HG03175 (cell line): ENCODE measurements at regions not wholly inside any gene's neighbourhood (a gene's known extent, or its start where the extent isn't known, plus 50 kb on each side); places are given as distances from the start of the nearest gene placed in this dataset.
"Not testable (repeated sequence)": the region's sequence is repeated elsewhere in the genome, so short reads cannot be mapped to it uniquely, and the experiment has no call there.

ENCODE experiments used
- ATAC-seq: cut with Tn5 transposase; IDR thresholded peaks from one replicate; pipeline ENCODE4 v1.9.1; 2021; ENCODE audit warnings: mild to moderate bottlenecking, moderate library complexity; ENCODE audit not compliant: unreplicated experiment

GRCh38 chr5:92302356-92302755 lies 919.2 kb upstream of the ARRDC3 start:
- not testable (repeated sequence) for ATAC-seq

GRCh38 chr5:92283521-92283920 lies 900.4 kb upstream of the ARRDC3 start:
- no peak for ATAC-seq

- not testable (repeated sequence) for ATAC-seq
These were observed 888.6 kb upstream of the ARRDC3 start for GRCh38 chr5:92271750-92272149.

- ATAC-seq: no peak
These were observed 885.2 kb upstream of the ARRDC3 start for GRCh38 chr5:92268343-92268742.

GRCh38 chr5:92267830-92268229 lies 884.7 kb upstream of the ARRDC3 start:
- ATAC-seq: no peak

GRCh38 chr5:92265804-92266203 lies 882.7 kb upstream of the ARRDC3 start:
- ATAC-seq: no peak

- not testable (repeated sequence) for ATAC-seq
These were observed 872.5 kb upstream of the ARRDC3 start for GRCh38 chr5:92255605-92256004.

GRCh38 chr5:92248518-92248917 lies 865.4 kb upstream of the ARRDC3 start:
- ATAC-seq: no peak

- no peak for ATAC-seq
These were observed 859.1 kb upstream of the ARRDC3 start for GRCh38 chr5:92242170-92242569.

- ATAC-seq: no peak
These were observed 854.8 kb upstream of the ARRDC3 start for GRCh38 chr5:92237896-92238295.

- ATAC-seq: no peak
These were observed 839.3 kb upstream of the ARRDC3 start for GRCh38 chr5:92222449-92222848.

GRCh38 chr5:92216852-92217251 lies 833.7 kb upstream of the ARRDC3 start:
- not testable (repeated sequence) for ATAC-seq

GRCh38 chr5:92215116-92215515 lies 832.0 kb upstream of the ARRDC3 start:
- no peak for ATAC-seq

GRCh38 chr5:92208265-92208664 lies 825.1 kb upstream of the ARRDC3 start:
- ATAC-seq: no peak

GRCh38 chr5:92207151-92207550 lies 824.0 kb upstream of the ARRDC3 start:
- ATAC-seq: no peak

- no peak for ATAC-seq
These were observed 823.6 kb upstream of the ARRDC3 start for GRCh38 chr5:92206681-92207080.

GRCh38 chr5:92199035-92199434 lies 815.9 kb upstream of the ARRDC3 start:
- ATAC-seq: not testable (repeated sequence)

- ATAC-seq: no peak
These were observed 798.5 kb upstream of the ARRDC3 start for GRCh38 chr5:92181656-92182055.

GRCh38 chr5:92180391-92180790 lies 797.3 kb upstream of the ARRDC3 start:
- no peak for ATAC-seq

- no peak for ATAC-seq
These were observed 796.5 kb upstream of the ARRDC3 start for GRCh38 chr5:92179651-92180050.

GRCh38 chr5:92177926-92178487 lies 794.9 kb upstream of the ARRDC3 start:
- no peak for ATAC-seq

GRCh38 chr5:92163906-92164305 lies 780.8 kb upstream of the ARRDC3 start:
- no peak for ATAC-seq

GRCh38 chr5:92147798-92148197 lies 764.7 kb upstream of the ARRDC3 start:
- no peak for ATAC-seq
